ENCODE measurements at regions not wholly inside any gene's neighbourhood (a gene's known extent, or its start where the extent isn't known, plus 50 kb on each side); places are given as distances from the start of the nearest gene placed in this dataset.

- no peak for ATAC-seq
- Histone ChIP-seq H3K9me3 (no peaks in the 10 kb centered on the region), H3K36me3 (no peaks in the 10 kb centered on the region), H3K4me3 (no peak overlapping the region), H3K4me1 (no peaks in the 10 kb centered on the region), H3K27ac (no peak overlapping the region), H3K27me3 (no peaks in the 10 kb centered on the region)
- no peak for TF ChIP-seq POLR2AphosphoS5 (IDR thresholded peaks at IDR 0.05)
- TF ChIP-seq EP300 (IDR thresholded peaks at IDR 0.05): no peak
- TF ChIP-seq, protein P1, sequence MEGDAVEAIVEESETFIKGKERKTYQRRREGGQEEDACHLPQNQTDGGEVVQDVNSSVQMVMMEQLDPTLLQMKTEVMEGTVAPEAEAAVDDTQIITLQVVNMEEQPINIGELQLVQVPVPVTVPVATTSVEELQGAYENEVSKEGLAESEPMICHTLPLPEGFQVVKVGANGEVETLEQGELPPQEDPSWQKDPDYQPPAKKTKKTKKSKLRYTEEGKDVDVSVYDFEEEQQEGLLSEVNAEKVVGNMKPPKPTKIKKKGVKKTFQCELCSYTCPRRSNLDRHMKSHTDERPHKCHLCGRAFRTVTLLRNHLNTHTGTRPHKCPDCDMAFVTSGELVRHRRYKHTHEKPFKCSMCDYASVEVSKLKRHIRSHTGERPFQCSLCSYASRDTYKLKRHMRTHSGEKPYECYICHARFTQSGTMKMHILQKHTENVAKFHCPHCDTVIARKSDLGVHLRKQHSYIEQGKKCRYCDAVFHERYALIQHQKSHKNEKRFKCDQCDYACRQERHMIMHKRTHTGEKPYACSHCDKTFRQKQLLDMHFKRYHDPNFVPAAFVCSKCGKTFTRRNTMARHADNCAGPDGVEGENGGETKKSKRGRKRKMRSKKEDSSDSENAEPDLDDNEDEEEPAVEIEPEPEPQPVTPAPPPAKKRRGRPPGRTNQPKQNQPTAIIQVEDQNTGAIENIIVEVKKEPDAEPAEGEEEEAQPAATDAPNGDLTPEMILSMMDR (IDR thresholded peaks at IDR 0.05): no peak
- no peak for TF ChIP-seq POLR2A (IDR thresholded peaks at IDR 0.05)
- WGBS, 2 donors (ENCODE audit: low coverage in 1 of 2): 89 to 92% methylated on average over 3 to 4 of the region's 4 CpGs
Observed at GRCh38 chr7:83872501-83872900, 223.6 kb upstream of the SEMA3E start.

- ATAC-seq: no peak
- no peak overlapping the region for H3K4me3 ChIP-seq
- TF ChIP-seq, protein P1 (IDR thresholded peaks at IDR 0.05): no peak
- TF ChIP-seq POLR2A (IDR thresholded peaks at IDR 0.05) (no peak), POLR2AphosphoS5 (IDR thresholded peaks at IDR 0.05) (no peak), EP300 (IDR thresholded peaks at IDR 0.05) (no peak)
Observed at GRCh38 chr7:83870515-83870914, 221.6 kb upstream of the SEMA3E start.

DNA sequence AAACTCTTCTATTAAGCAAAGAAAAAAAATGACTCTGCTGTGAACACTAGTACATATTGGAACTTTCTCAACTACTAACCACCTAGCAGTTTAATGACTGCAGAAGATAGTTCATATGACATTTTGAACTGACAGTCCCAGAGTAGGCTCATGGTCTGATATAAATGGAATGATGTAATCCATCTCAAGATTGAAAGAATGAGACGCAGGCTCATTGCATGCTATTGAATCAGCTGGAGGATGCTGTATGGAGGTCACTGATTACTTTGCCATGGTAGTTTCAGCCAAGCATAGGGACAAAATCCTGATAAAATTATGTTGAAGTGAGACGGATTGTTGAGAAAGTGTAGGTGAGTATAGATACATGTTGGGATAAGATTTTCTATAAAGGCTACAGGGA lies 217.6 kb upstream of the SEMA3E start:
- Histone ChIP-seq H3K4me3 (no peak overlapping the region), H3K9me3 (no peaks in the 10 kb centered on the region), H3K27ac (no peak overlapping the region), H3K27me3 (no peaks in the 10 kb centered on the region), H3K4me1 (no peaks in the 10 kb centered on the region), H3K36me3 (no peaks in the 10 kb centered on the region)
- TF ChIP-seq, protein P1 (IDR thresholded peaks at IDR 0.05): no peak
- TF ChIP-seq POLR2A (IDR thresholded peaks at IDR 0.05): no peak
- no peak for TF ChIP-seq EP300 (IDR thresholded peaks at IDR 0.05)
- no peak for TF ChIP-seq POLR2AphosphoS5 (IDR thresholded peaks at IDR 0.05)
- WGBS, 2 donors (ENCODE audit: low coverage in 1 of 2): 80 to 85% methylated on average over 2 of the region's 2 CpGs
- ATAC-seq: no peak

More at GRCh38 chr7:83870515-83870914, 221.6 kb upstream of the SEMA3E start:
- WGBS, 2 donors (ENCODE audit: low coverage in 1 of 2): 31 to 47% methylated on average over 1 of the region's 1 CpG
- no peaks in the 10 kb centered on the region for H3K36me3 ChIP-seq
- no peaks in the 10 kb centered on the region for H3K9me3 ChIP-seq
- H3K27me3 ChIP-seq: no peaks in the 10 kb centered on the region
- H3K4me1 ChIP-seq: no peaks in the 10 kb centered on the region
- no peak overlapping the region for H3K27ac ChIP-seq

GRCh38 chr7:83864551-83864950 lies 215.6 kb upstream of the SEMA3E start:
- no peak for ATAC-seq
- no peak overlapping the region for H3K27ac ChIP-seq
- H3K9me3 ChIP-seq: no peaks in the 10 kb centered on the region
- TF ChIP-seq POLR2A (IDR thresholded peaks at IDR 0.05) (no peak), POLR2AphosphoS5 (IDR thresholded peaks at IDR 0.05) (no peak), EP300 (IDR thresholded peaks at IDR 0.05) (no peak)
- TF ChIP-seq, protein P1 (IDR thresholded peaks at IDR 0.05): no peak
- 85 to 88% methylated on average over 2 of the region's 2 CpGs for WGBS, 2 donors (ENCODE audit: low coverage in 1 of 2)
- H3K4me3 ChIP-seq: no peak overlapping the region
- H3K36me3 ChIP-seq: no peaks in the 10 kb centered on the region
- H3K4me1 ChIP-seq: no peaks in the 10 kb centered on the region
- H3K27me3 ChIP-seq: no peaks in the 10 kb centered on the region

- no peak for ATAC-seq
- H3K27me3 ChIP-seq: no peaks in the 10 kb centered on the region
Observed at GRCh38 chr7:83863906-83864305, 215.0 kb upstream of the SEMA3E start.

More at GRCh38 chr7:83863906-83864305, 215.0 kb upstream of the SEMA3E start:
- Histone ChIP-seq H3K27ac (no peak overlapping the region), H3K9me3 (no peaks in the 10 kb centered on the region), H3K4me3 (no peak overlapping the region), H3K4me1 (no peaks in the 10 kb centered on the region), H3K36me3 (no peaks in the 10 kb centered on the region)
- WGBS, 2 donors (ENCODE audit: low coverage in 1 of 2): 85 to 89% methylated on average over 2 of the region's 2 CpGs
- TF ChIP-seq POLR2AphosphoS5 (IDR thresholded peaks at IDR 0.05): no peak
- no peak for TF ChIP-seq POLR2A (IDR thresholded peaks at IDR 0.05)
- TF ChIP-seq EP300 (IDR thresholded peaks at IDR 0.05): no peak
- TF ChIP-seq, protein P1 (IDR thresholded peaks at IDR 0.05): no peak

Data from gastroesophageal sphincter (tissue), 4 donors.